ENCODE measurements at regions not wholly inside any gene's neighbourhood (a gene's known extent, or its start where the extent isn't known, plus 50 kb on each side); places are given as distances from the start of the nearest gene placed in this dataset.
"Not testable (repeated sequence)": the region's sequence is repeated elsewhere in the genome, so short reads cannot be mapped to it uniquely, and the experiment has no call there.

- H3K4me3 ChIP-seq (ENCODE audit: low read depth, low read length), result no peak overlapping the region
- in situ Hi-C loops (cut with HindIII; ENCODE audit: low sequenced_read_pairs), result no loop called here
- no peak for DNase-seq (ENCODE audit: low read depth)
- TF ChIP-seq CTCF (IDR thresholded peaks at IDR 0.05; ENCODE audit: low read depth, low read length, missing control alignments), result no peak
Observed at GRCh38 chr13:37164635-37165034, 59.2 kb upstream of the CSNK1A1L start.

GRCh38 chr13:37163641-37164265, 58.3 kb upstream of the CSNK1A1L start:
- in situ Hi-C loops (cut with HindIII; ENCODE audit: low sequenced_read_pairs), result no loop called here
- no peak for DNase-seq (ENCODE audit: low read depth)
- TF ChIP-seq CTCF (IDR thresholded peaks at IDR 0.05; ENCODE audit: low read depth, low read length, missing control alignments), result no peak
- H3K4me3 ChIP-seq (ENCODE audit: low read depth, low read length), result no peak overlapping the region

GRCh38 chr13:37158481-37158880, 53.0 kb upstream of the CSNK1A1L start:
- no peak overlapping the region for H3K4me3 ChIP-seq (ENCODE audit: low read depth, low read length)
- TF ChIP-seq CTCF (IDR thresholded peaks at IDR 0.05; ENCODE audit: low read depth, low read length, missing control alignments), result no peak
- DNase-seq (ENCODE audit: low read depth), result no peak
- in situ Hi-C loops (cut with HindIII; ENCODE audit: low sequenced_read_pairs), result no loop called here

- DNase-seq (ENCODE audit: low read depth); H3K4me3 ChIP-seq (ENCODE audit: low read depth, low read length); in situ Hi-C loops (cut with HindIII; ENCODE audit: low sequenced_read_pairs): not testable (repeated sequence)
Observed at GRCh38 chr13:37155613-37156097, 50.2 kb upstream of the CSNK1A1L start.
